ENCODE measurements at regions not wholly inside any gene's neighbourhood (a gene's known extent, or its start where the extent isn't known, plus 50 kb on each side); places are given as distances from the start of the nearest gene placed in this dataset.

- H3K79me2 ChIP-seq (ENCODE audit: control insufficient read depth, insufficient read depth, low read length) = no peaks in the 10 kb centered on the region
- H2AFZ ChIP-seq (ENCODE audit: insufficient read depth, low read depth, low read length, poor library complexity, severe bottlenecking) = no peak overlapping the region
- peaks cover 9% of the 10 kb centered on the region for H3K4me1 Mint-ChIP-seq
- H3K4me3 Mint-ChIP-seq = peak overlapping the region; percentile 24
- no peaks in the 10 kb centered on the region for H3K27me3 Mint-ChIP-seq
- H3K4me1 ChIP-seq (ENCODE audit: control insufficient read depth in 2 of 2, insufficient read depth in 2 of 2, low read length in 2 of 2) = no peaks in the 10 kb centered on the region
- no peaks in the 10 kb centered on the region for H3K9me3 ChIP-seq (ENCODE audit: control extremely low read depth in 1 of 3, control insufficient read depth in 2 of 3, insufficient read depth in 1 of 3, low read length in 2 of 3)
- TF ChIP-seq, protein P1, sequence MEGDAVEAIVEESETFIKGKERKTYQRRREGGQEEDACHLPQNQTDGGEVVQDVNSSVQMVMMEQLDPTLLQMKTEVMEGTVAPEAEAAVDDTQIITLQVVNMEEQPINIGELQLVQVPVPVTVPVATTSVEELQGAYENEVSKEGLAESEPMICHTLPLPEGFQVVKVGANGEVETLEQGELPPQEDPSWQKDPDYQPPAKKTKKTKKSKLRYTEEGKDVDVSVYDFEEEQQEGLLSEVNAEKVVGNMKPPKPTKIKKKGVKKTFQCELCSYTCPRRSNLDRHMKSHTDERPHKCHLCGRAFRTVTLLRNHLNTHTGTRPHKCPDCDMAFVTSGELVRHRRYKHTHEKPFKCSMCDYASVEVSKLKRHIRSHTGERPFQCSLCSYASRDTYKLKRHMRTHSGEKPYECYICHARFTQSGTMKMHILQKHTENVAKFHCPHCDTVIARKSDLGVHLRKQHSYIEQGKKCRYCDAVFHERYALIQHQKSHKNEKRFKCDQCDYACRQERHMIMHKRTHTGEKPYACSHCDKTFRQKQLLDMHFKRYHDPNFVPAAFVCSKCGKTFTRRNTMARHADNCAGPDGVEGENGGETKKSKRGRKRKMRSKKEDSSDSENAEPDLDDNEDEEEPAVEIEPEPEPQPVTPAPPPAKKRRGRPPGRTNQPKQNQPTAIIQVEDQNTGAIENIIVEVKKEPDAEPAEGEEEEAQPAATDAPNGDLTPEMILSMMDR (IDR thresholded peaks at IDR 0.05) = no peak
- no peak for TF ChIP-seq EZH2 (IDR thresholded peaks at IDR 0.05; ENCODE audit: borderline replicate concordance, insufficient read depth, low read depth, low read length, poor library complexity, severe bottlenecking)
- intact Hi-C loops (cut with micrococcal nuclease) = no loop called here
- ATAC-seq (ENCODE audit: low read depth) = no peak
- H3K27ac Mint-ChIP-seq = no peak overlapping the region
- DNase-seq = no peak
- no peaks in the 10 kb centered on the region for H3K27me3 ChIP-seq (replicated peaks in 1 of 4; ENCODE audit: control extremely low read depth in 1 of 4, control insufficient read depth in 3 of 4, insufficient read depth in 4 of 4, low read length in 3 of 4)
- no peak overlapping the region for H3K9ac ChIP-seq (ENCODE audit: low read length)
- ChIA-PET POLR2A (no interaction called here), CTCF (no interaction called here)
- H3K27ac ChIP-seq (ENCODE audit: low read length in 2 of 2) = no peak overlapping the region
- no peak overlapping the region for H3K4me2 ChIP-seq (replicated peaks; ENCODE audit: low read depth, low read length, poor library complexity, severe bottlenecking)
- H3K9me3 Mint-ChIP-seq (ENCODE audit: insufficient read depth) = peaks cover 11% of the 10 kb centered on the region
- H4K20me1 ChIP-seq (ENCODE audit: control insufficient read depth, insufficient read depth, low read length, poor library complexity, severe bottlenecking) = no peaks in the 10 kb centered on the region
- no peak overlapping the region for H3K4me3 ChIP-seq (ENCODE audit: control extremely low read depth in 1 of 5, extremely low read depth in 1 of 5, insufficient read depth in 1 of 5, low read depth in 2 of 5, low read length in 4 of 5)
- H3K36me3 ChIP-seq (replicated peaks in 1 of 2; ENCODE audit: control extremely low read depth in 1 of 2, control insufficient read depth in 1 of 2, extremely low read depth in 1 of 2, insufficient read depth in 2 of 2, low read length in 1 of 2) = no peaks in the 10 kb centered on the region
- 0% methylated on average over 7 of the region's 8 CpGs for WGBS (ENCODE audit: insufficient coverage)
These were observed 160.5 kb upstream of the AGTR2 start for GRCh38 chrX:116009861-116010710.

- CTCF ChIA-PET = no interaction called here
- Histone ChIP-seq H2AFZ (ENCODE audit: insufficient read depth, low read depth, low read length, poor library complexity, severe bottlenecking) (no peak overlapping the region), H3K9ac (ENCODE audit: low read length) (no peak overlapping the region), H4K20me1 (ENCODE audit: control insufficient read depth, insufficient read depth, low read length, poor library complexity, severe bottlenecking) (no peaks in the 10 kb centered on the region), H3K36me3 (replicated peaks in 1 of 2; ENCODE audit: control extremely low read depth in 1 of 2, control insufficient read depth in 1 of 2, extremely low read depth in 1 of 2, insufficient read depth in 2 of 2, low read length in 1 of 2) (no peaks in the 10 kb centered on the region), H3K4me1 (ENCODE audit: control insufficient read depth in 2 of 2, insufficient read depth in 2 of 2, low read length in 2 of 2) (no peaks in the 10 kb centered on the region), H3K4me2 (replicated peaks; ENCODE audit: low read depth, low read length, poor library complexity, severe bottlenecking) (no peak overlapping the region), H3K9me3 (ENCODE audit: control extremely low read depth in 1 of 3, control insufficient read depth in 2 of 3, insufficient read depth in 1 of 3, low read length in 2 of 3) (no peaks in the 10 kb centered on the region), H3K27ac (ENCODE audit: low read length in 2 of 2) (no peak overlapping the region), H3K79me2 (ENCODE audit: control insufficient read depth, insufficient read depth, low read length) (no peaks in the 10 kb centered on the region), H3K27me3 (replicated peaks in 1 of 4; ENCODE audit: control extremely low read depth in 1 of 4, control insufficient read depth in 3 of 4, insufficient read depth in 4 of 4, low read length in 3 of 4) (no peaks in the 10 kb centered on the region), H3K4me3 (ENCODE audit: control extremely low read depth in 1 of 5, extremely low read depth in 1 of 5, insufficient read depth in 1 of 5, low read depth in 2 of 5, low read length in 4 of 5) (no peak overlapping the region)
- Mint-ChIP-seq H3K4me3 (no peak overlapping the region), H3K9me3 (ENCODE audit: insufficient read depth) (peaks cover 11% of the 10 kb centered on the region), H3K27me3 (no peaks in the 10 kb centered on the region), H3K4me1 (peaks cover 9% of the 10 kb centered on the region), H3K27ac (no peak overlapping the region)
- no CpG with 5 or more reads among the region's 5 CpGs for WGBS (ENCODE audit: insufficient coverage)
- POLR2A ChIA-PET = no interaction called here
- ATAC-seq (ENCODE audit: low read depth) (no peak), DNase-seq (no peak)
- intact Hi-C loops (cut with micrococcal nuclease) = no loop called here
- TF ChIP-seq EZH2 (IDR thresholded peaks at IDR 0.05; ENCODE audit: borderline replicate concordance, insufficient read depth, low read depth, low read length, poor library complexity, severe bottlenecking) = no peak
- TF ChIP-seq, protein P1 (IDR thresholded peaks at IDR 0.05) = no peak
These were observed 159.6 kb upstream of the AGTR2 start for GRCh38 chrX:116010939-116011338.
